Omental fat pad (tissue), 1 donor: ENCODE measurements at regions not wholly inside any gene's neighbourhood (a gene's known extent, or its start where the extent isn't known, plus 50 kb on each side); places are given as distances from the start of the nearest gene placed in this dataset.
"Not testable (repeated sequence)": the region's sequence is repeated elsewhere in the genome, so short reads cannot be mapped to it uniquely, and the experiment has no call there.

ENCODE experiments used
- ATAC-seq: fragments of 150-250 bp; one replicate; pipeline ENCODE4 v1.9.1; 2016; ENCODE audit warnings: mild to moderate bottlenecking, moderate library complexity; ENCODE audit not compliant: low FRiP score
- DNase-seq: peaks from one replicate; pipeline ENCODE4 v3.0.0-alpha.2; 2019; ENCODE audit warnings: low spot score

- not testable (repeated sequence) for DNase-seq
- peak; percentile 10 for ATAC-seq
Measured at GRCh38 chr14:19105551-19105950, 138.3 kb downstream of the POTEM start.

GRCh38 chr14:19109887-19110286 lies 142.7 kb downstream of the POTEM start:
- ATAC-seq, DNase-seq: not testable (repeated sequence)

- ATAC-seq, DNase-seq: not testable (repeated sequence)
Measured at GRCh38 chr14:19120383-19120782, 153.1 kb downstream of the POTEM start.

- DNase-seq, ATAC-seq: not testable (repeated sequence)
Measured at GRCh38 chr14:19126269-19127051, 159.2 kb downstream of the POTEM start.

- not testable (repeated sequence) for DNase-seq, ATAC-seq
Measured at GRCh38 chr14:19127664-19128435, 160.6 kb downstream of the POTEM start.

GRCh38 chr14:19131553-19131952 lies 164.3 kb downstream of the POTEM start:
- ATAC-seq, DNase-seq: not testable (repeated sequence)

- ATAC-seq, DNase-seq: not testable (repeated sequence)
Measured at GRCh38 chr14:19132013-19132835, 165.0 kb downstream of the POTEM start.

GRCh38 chr14:19132836-19133120 lies 165.5 kb downstream of the POTEM start:
- not testable (repeated sequence) for ATAC-seq, DNase-seq

GRCh38 chr14:19157106-19157709 lies 190.0 kb downstream of the POTEM start:
- not testable (repeated sequence) for ATAC-seq, DNase-seq

GRCh38 chr14:19158012-19158411 lies 190.8 kb downstream of the POTEM start:
- ATAC-seq, DNase-seq: not testable (repeated sequence)

GRCh38 chr14:19158588-19158987 lies 191.4 kb downstream of the POTEM start:
- DNase-seq, ATAC-seq: not testable (repeated sequence)

GRCh38 chr14:19159003-19159625 lies 191.9 kb downstream of the POTEM start:
- not testable (repeated sequence) for ATAC-seq, DNase-seq

GRCh38 chr14:19160379-19160778 lies 193.1 kb downstream of the POTEM start:
- ATAC-seq, result not testable (repeated sequence)

GRCh38 chr14:19161251-19162033 lies 194.2 kb downstream of the POTEM start:
- DNase-seq, ATAC-seq: not testable (repeated sequence)

More at GRCh38 chr14:19160379-19160778, 193.1 kb downstream of the POTEM start:
- DNase-seq, result not testable (repeated sequence)

- not testable (repeated sequence) for ATAC-seq
Measured at GRCh38 chr14:19162034-19162706, 194.9 kb downstream of the POTEM start.

GRCh38 chr14:19162920-19163319 lies 195.7 kb downstream of the POTEM start:
- DNase-seq, result not testable (repeated sequence)

More at GRCh38 chr14:19162034-19162706, 194.9 kb downstream of the POTEM start:
- DNase-seq, result not testable (repeated sequence)

GRCh38 chr14:19163891-19164290 lies 196.7 kb downstream of the POTEM start:
- not testable (repeated sequence) for ATAC-seq, DNase-seq

More at GRCh38 chr14:19162920-19163319, 195.7 kb downstream of the POTEM start:
- ATAC-seq, result not testable (repeated sequence)
